ENCODE measurements at regions not wholly inside any gene's neighbourhood (a gene's known extent, or its start where the extent isn't known, plus 50 kb on each side); places are given as distances from the start of the nearest gene placed in this dataset.

GRCh38 chr2:16252251-16252650 is 311.9 kb downstream of the MYCN start:
- H3K4me3 Mint-ChIP-seq: no peak overlapping the region
- H3K36me3 Mint-ChIP-seq (ENCODE audit: low read depth): no peaks in the 10 kb centered on the region
- POLR2A ChIA-PET: no interaction called here
- DNase-seq (no peak), ATAC-seq (ENCODE audit: low read depth) (no peak)
- peaks cover 10% of the 10 kb centered on the region for H3K27me3 Mint-ChIP-seq
- no peaks in the 10 kb centered on the region for H3K4me1 Mint-ChIP-seq
- no peak for TF ChIP-seq CTCF (IDR thresholded peaks at IDR 0.05)
- intact Hi-C loops (cut with micrococcal nuclease): no loop called here
- CTCF ChIA-PET: no interaction called here
- H3K27ac Mint-ChIP-seq: no peak overlapping the region
- H3K9me3 Mint-ChIP-seq: peaks cover 3% of the 10 kb centered on the region

GRCh38 chr2:16251511-16252225 is 311.3 kb downstream of the MYCN start:
- ChIA-PET CTCF (no interaction called here), POLR2A (no interaction called here)
- no peak for TF ChIP-seq CTCF (IDR thresholded peaks at IDR 0.05)
- Mint-ChIP-seq H3K27me3 (peaks cover 8% of the 10 kb centered on the region), H3K9me3 (peaks cover 3% of the 10 kb centered on the region), H3K4me3 (no peak overlapping the region), H3K36me3 (ENCODE audit: low read depth) (no peaks in the 10 kb centered on the region), H3K27ac (no peak overlapping the region), H3K4me1 (no peaks in the 10 kb centered on the region)
- intact Hi-C loops (cut with micrococcal nuclease): no loop called here
- DNase-seq (no peak), ATAC-seq (ENCODE audit: low read depth) (no peak)

GRCh38 chr2:16250886-16251285 is 310.5 kb downstream of the MYCN start:
- TF ChIP-seq CTCF (IDR thresholded peaks at IDR 0.05): no peak
- DNase-seq (no peak), ATAC-seq (ENCODE audit: low read depth) (no peak)
- intact Hi-C loops (cut with micrococcal nuclease): no loop called here
- ChIA-PET POLR2A (no interaction called here), CTCF (no interaction called here)
- Mint-ChIP-seq H3K36me3 (ENCODE audit: low read depth) (no peaks in the 10 kb centered on the region), H3K4me1 (no peaks in the 10 kb centered on the region), H3K4me3 (no peak overlapping the region), H3K27me3 (peaks cover 8% of the 10 kb centered on the region), H3K27ac (no peak overlapping the region), H3K9me3 (peaks cover 3% of the 10 kb centered on the region)

GRCh38 chr2:16250466-16250865 is 310.1 kb downstream of the MYCN start:
- DNase-seq (no peak), ATAC-seq (ENCODE audit: low read depth) (no peak)
- ChIA-PET POLR2A (no interaction called here), CTCF (no interaction called here)
- Mint-ChIP-seq H3K27ac (no peak overlapping the region), H3K9me3 (peaks cover 3% of the 10 kb centered on the region), H3K27me3 (peaks cover 5% of the 10 kb centered on the region), H3K36me3 (ENCODE audit: low read depth) (no peaks in the 10 kb centered on the region), H3K4me3 (no peak overlapping the region), H3K4me1 (no peaks in the 10 kb centered on the region)
- no peak for TF ChIP-seq CTCF (IDR thresholded peaks at IDR 0.05)
- intact Hi-C loops (cut with micrococcal nuclease): no loop called here

- Mint-ChIP-seq H3K9me3 (peaks cover 3% of the 10 kb centered on the region), H3K4me3 (no peak overlapping the region), H3K27ac (no peak overlapping the region), H3K36me3 (ENCODE audit: low read depth) (no peaks in the 10 kb centered on the region), H3K4me1 (no peaks in the 10 kb centered on the region), H3K27me3 (peaks cover 4% of the 10 kb centered on the region)
- DNase-seq (no peak), ATAC-seq (ENCODE audit: low read depth) (no peak)
- ChIA-PET CTCF (no interaction called here), POLR2A (no interaction called here)
- TF ChIP-seq CTCF (IDR thresholded peaks at IDR 0.05): no peak
- intact Hi-C loops (cut with micrococcal nuclease): no loop called here
Measured at GRCh38 chr2:16250056-16250425, 309.7 kb downstream of the MYCN start.

All from activated B cell treated with CpG ODN at 0.5 μM for 24 hours (primary cell).